GM21390 (cell line): ENCODE measurements at regions not wholly inside any gene's neighbourhood (a gene's known extent, or its start where the extent isn't known, plus 50 kb on each side); places are given as distances from the start of the nearest gene placed in this dataset.

Source experiments
- ATAC-seq: cut with Tn5 transposase; IDR thresholded peaks from one replicate; pipeline ENCODE4 v1.9.1; 2021; ENCODE audit not compliant: unreplicated experiment

GRCh38 chr13:34589581-34589980 is 352.5 kb upstream of the NBEA start:
- no peak for ATAC-seq

- no peak for ATAC-seq
Measured at GRCh38 chr13:34591129-34591528, 350.9 kb upstream of the NBEA start.

GRCh38 chr13:34591900-34592529 is 350.1 kb upstream of the NBEA start:
- no peak for ATAC-seq

DNA sequence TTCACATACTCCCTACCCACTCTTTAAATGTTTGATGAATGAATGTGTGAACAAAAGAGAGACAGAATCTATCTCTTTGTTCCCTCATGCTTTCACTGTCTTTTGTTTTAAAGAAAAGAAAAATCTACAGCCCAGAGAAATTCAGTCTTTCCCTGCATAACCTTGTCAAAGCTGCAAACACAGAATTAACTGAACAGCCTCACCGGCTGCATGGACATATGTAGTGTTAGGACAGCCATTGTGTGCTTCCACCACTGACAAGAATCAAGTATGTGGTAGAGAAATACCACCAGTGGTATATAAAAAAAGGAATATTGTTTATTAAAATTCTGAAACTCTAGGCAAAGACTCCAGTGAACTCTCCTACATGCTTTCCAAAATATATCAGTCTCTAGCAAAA is 348.4 kb upstream of the NBEA start:
- no peak for ATAC-seq

GRCh38 chr13:34594507-34594906 is 347.6 kb upstream of the NBEA start:
- ATAC-seq = no peak

DNA sequence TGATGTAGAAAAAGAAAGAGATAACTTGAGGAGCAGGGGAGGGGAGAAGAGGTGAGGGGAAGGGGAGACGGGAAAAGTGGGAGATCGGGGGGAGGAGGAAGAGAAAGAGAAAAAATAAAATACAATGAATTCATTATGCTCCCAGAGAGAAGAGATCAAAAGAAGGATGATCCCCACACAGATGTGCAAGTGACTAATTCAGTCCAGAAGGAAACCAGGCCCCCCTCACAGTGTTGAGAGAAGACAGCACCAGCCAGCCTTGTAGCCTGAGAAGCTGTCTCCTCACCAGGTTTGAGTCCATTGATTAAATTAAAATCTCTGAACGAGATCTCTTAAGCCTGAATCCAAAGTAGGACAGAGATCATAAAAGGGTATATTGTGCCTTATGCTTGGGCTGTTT is 333.7 kb upstream of the NBEA start:
- ATAC-seq = no peak

- ATAC-seq = no peak
Measured at GRCh38 chr13:34611671-34612070, 330.4 kb upstream of the NBEA start.

DNA sequence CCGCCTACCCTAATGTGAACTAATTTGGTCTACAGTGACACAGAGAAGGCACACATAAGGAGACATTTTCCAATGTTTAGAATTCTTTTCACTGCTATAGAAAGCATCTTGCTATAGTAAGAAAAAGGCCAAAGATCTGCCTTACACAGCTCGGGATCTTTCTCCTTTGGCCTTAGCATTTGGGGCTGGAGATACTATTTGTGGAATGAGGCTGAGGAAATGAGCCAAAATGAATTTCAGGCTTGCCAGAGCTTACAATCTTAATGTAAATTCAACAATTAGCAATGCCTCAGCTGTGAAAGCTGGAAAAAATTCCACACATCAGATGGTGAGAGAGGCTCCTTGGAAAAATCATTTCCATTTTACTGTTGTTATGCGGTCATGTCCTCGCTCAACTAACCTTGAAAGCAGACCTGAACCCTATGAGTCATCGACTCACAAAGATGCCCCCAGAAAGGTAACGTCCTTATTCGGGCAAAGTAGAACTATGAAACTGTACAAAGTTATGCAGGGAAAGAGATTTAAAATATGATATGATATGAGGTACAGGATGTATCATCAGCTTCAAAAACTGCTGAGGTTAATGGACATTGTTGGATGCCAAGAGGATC is 324.5 kb upstream of the NBEA start:
- no peak for ATAC-seq

DNA sequence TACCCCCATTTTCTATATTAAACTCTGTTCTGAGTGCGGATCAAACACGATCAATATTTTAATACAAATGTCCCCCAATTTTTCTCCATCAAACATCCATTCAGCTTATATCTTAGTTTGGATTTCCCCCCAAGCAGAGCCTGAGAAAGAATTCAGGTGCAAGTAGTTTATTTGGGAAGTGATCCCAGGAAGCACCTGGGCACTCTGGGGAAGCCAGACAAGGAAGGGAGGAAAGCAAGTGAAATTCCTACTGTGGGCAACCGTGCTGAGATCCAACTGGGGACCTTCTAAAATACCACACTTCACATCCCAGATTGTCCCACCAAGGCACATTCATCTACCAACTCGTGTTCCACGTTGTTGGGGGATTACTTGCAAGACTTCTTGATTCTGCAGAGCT is 323.4 kb upstream of the NBEA start:
- no peak for ATAC-seq

DNA sequence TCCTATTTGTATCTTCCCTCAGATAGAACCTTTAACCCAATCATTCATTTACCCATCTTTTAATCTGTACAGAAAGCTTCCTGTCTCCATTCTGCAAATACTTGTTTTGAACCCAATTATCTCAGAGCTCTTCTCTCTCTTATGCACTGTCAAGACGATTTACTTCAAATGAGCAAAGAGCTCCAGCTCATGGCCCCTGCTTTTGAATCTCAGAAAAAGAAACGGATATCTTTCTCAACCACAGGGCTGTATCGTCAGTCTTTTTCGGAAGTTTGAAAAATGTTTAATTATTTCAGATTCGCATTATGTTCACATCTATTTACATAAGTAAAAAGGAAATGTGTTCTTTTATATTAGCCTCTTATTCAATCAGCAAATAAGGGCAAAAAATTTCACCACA is 322.7 kb upstream of the NBEA start:
- no peak for ATAC-seq

DNA sequence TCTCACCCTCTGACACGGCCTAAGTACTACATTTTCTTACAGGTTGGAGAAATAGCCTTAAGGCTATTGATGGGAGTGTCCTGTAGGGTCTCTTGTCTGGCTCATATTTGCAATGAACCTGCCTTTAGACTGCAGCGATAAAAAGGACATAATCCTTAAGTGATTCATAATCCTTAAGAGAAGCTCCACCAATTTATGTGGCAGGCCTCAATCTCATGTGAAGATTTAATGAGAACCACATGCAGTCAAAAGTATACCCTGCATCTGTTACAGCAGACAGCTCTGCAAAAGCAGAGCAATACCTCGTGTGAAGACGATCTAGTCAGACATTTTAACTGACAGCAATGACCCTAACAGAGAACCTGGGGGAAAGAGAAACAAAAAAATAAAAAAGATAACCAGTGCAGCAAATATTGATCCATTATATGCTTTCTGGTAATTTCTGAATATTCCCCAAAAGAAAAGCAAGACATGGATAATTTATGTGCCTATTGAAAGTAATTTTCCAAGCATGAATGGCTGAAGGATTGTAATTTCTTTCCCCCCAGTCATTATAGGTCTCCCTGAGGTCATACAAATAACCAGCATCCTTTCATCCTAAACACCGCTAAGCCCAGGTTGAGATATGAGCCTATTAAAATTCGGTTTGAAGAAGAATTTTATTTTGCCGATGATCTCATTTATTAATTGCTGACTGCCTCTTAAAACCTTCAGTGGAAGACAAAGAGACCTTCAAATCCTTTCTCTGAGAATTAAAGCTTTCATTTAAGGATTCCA is 321.8 kb upstream of the NBEA start:
- ATAC-seq = no peak

- ATAC-seq = no peak
Measured at GRCh38 chr13:34620862-34621261, 321.2 kb upstream of the NBEA start.

DNA sequence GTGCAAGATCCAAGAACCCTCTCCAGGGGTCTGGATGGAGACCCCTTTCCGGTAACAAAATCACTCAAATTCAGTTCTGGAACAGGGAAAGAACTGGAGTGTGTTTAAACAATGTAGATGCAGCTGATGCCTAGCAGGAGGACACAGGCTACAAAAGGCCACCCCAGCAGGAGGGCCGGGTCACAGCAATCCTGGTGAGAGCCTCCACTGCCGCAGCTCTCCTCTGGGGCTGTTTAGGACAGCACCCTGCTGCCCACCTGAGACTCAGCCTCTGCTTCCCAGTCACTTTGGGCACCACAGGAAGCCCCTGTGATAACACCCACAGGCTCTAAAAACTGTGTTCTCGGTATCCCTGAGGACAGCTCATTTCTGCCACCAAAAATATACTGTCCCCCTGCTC is 318.7 kb upstream of the NBEA start:
- ATAC-seq = no peak

- ATAC-seq = no peak
Measured at GRCh38 chr13:34627509-34628208, 314.4 kb upstream of the NBEA start.

DNA sequence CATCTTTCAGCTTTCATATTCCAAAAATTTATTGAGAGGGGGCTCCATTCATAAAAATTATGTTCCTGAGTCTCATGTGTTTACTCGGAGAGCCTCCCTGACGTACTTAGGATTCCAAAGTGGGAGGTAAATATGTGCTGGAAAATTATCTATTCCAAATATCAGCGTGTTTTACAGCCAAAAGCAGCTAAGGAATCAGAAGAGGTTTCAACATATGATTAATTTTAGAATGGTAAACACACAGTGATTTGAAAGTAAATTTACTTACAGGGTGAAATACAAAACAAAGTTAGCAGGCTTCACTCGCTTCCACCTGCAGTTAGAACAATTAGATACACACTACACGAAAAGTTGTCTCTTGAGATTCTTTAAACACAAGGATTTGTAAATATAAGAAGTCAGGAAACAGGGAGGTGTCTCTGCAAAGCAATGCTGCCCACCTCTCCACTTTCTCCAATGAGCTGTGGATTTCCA is 313.8 kb upstream of the NBEA start:
- ATAC-seq = no peak

GRCh38 chr13:34634448-34634847 is 307.6 kb upstream of the NBEA start:
- ATAC-seq = no peak

DNA sequence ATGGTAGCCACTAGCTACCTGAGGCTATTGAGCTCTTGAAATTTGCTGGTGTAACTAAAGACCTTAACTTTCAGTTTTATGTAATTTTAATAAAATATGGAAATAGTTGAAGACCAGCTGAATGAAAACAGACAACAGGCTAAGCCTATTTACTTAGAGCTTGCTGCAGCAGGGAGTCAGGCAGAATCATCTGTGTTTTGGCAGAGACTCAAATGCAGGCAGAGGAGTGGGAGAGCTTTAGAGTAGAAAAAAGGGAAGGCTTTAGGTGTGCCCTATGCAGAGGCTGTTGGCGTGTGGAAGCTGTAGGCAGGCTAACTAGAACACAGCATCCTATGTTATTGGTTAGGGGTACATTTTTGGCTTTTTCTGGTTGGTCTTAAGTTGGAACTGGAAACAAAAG is 304.9 kb upstream of the NBEA start:
- ATAC-seq = no peak

DNA sequence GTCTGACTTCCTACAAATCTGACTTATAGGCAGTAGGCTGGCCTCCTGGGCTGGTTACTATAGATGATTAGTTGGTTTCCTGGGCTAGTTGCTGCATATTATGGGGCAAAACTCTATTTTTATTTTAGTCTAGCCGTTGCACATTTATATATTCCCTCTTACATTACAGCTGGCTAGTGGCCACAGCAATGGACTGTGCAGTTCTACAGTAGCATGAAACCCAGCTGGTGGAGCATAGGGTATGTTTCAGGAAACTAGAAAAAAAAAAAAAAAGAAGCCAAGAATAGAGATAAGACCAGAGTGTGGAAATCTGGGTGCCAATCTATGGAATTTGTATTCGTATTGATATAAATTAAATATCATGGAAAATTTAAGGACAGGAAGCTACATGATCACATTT is 304.4 kb upstream of the NBEA start:
- no peak for ATAC-seq

DNA sequence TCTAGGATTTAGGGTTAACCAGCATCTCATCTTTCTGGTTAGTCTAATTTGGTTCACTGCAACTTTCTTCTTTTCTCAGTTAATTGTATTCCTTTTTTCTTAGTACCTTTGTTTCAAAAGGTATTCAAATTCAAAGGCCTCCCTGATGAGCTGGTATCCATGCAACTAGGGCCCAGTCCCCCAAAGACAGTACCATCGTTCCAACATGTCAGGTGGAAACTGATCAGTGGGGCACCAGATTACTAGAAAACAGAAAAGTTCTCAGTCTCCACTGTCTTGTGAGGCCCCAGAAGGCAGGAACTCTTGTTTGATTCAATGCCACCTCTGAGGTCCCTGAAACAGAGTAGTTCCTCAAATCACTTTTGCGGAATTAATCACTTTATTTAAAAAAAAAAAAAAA is 303.2 kb upstream of the NBEA start:
- no peak for ATAC-seq

DNA sequence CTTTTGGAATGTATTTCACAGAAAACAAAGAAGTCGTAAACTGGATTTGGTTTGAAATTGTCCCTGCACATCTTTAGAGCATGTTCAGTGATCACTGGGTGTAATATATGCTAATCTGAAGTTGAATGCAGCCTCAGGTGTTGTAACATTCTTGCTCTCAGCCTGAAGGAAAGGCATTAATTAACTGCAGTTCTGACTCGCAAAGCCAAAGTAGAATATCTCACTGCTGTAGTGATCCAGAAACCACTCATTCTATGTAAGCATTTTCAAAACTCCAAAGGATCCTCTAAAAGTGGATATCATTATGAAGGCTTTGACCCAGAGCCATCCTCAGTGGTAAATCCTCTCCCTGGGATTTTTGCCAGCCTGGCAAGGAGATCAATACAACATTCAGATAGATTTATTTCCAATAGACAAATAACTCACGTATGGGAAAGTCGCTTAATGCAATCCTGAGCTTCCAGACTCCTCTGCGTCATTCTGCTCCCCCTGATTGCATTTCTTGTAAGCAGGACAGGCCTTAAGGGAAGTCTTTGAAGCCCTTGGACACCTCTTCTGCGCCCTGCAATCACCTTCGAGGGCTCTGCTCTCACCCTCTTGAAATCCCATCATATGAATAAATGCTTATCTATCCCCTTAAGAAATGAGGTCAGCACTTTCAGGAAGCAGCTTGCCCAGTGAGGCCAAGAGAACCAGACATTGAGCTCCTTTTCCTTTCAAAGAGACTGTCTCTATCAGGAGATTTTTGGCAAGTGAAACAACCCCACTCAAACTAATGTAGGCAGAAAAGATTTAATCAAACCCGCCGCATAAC is 301.7 kb upstream of the NBEA start:
- no peak for ATAC-seq

- no peak for ATAC-seq
Measured at GRCh38 chr13:34640993-34641330, 301.1 kb upstream of the NBEA start.
